NCI-H2171 (cell line): ENCODE measurements at regions not wholly inside any gene's neighbourhood (a gene's known extent, or its start where the extent isn't known, plus 50 kb on each side); places are given as distances from the start of the nearest gene placed in this dataset.

Experiments used
- DNase-seq: peaks from one replicate; lab custom pipeline; 2025; lab: John Stamatoyannopoulos, UW

- DNase-seq, result no peak
These were observed 337.3 kb upstream of the HS3ST1 start for GRCh38 chr4:11765849-11766453.

DNA sequence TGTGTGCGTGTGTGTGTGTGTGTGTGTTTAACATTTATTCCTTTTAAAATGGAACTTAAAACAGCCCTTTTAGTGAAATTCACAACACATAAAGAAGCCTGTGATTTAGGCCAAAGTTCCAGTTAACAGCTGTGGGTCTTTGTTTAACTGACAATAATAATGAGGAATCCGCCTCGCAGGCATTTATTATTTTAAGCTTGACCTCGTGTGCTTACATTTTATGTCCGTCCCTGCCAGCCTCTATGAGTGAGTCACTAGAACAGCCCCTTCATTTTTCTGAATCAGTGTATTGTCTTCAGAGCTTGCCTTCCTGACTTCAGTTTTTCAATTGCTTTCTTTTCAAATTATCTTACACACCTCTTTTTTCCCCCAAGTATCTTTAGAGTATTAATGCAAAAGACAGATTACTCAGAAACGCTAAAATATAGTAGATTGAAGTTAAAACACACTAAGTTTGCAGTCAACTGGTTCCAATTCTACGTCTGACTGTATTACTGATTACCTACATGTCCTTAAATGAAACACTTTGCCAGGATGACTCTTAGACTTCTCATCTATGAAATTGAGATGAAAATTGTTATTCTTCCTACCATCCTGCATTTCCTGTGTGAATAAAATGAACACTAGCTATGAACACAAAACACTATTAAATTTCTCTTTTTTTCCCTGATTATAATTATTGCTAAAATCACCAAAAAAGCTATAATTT is 319.6 kb upstream of the HS3ST1 start:
- DNase-seq, result no peak

DNA sequence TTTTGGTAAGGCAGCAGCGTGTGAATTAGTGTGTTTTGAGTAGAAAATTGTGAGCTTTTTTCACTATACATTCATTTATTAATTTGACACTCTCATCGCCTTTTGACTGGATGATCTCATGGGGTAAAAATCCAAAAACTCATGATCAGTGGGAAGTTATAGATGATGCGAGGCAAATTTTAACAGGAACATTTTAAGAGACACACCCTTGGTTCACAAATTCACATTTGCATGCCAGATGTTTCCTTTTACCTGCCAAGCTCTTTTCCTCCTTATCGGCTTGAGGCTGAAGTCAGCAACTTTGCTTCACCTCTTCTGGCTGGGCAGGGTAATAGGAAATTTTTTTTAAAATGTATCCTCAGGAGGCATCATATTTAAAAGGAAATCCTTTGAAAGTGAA is 318.0 kb upstream of the HS3ST1 start:
- DNase-seq, result no peak

DNA sequence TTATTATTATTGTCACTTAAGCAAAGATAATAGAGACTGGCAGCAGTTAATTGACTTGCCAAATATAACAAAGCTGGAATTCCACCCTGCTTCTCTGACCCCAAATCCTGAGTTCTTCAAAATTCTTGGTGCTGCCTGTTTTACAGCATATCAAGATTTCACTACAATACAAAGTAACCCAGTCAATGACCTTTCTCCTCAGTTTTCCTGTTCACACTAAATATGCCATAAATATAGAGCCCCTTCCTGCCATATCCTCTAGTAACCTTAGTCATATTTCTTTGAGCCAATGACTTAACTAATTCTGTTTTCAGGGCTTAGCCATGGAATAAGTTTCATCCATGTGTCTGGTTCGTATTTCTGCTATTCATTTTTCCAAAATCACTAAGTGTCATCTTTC is 315.3 kb upstream of the HS3ST1 start:
- DNase-seq, result no peak

DNA sequence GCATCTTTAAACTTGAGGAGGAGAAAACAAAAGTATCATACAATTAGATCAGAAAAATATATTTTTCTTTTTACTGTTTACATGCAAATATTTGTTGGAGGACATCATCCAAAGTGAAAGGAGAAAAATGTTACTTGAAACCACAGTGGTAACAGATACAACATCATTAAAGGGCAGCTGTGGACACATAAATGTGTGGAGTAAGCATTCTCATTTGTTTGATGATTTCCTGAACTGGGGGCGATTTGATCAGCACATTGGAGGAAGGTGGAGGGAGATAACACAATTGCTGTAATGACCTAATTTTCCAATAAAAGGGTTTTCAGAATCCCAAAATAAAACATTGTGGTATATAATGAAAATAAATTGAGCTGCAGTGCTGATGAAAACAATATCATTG is 314.5 kb upstream of the HS3ST1 start:
- no peak for DNase-seq

GRCh38 chr4:11741190-11741652 is 312.5 kb upstream of the HS3ST1 start:
- no peak for DNase-seq

DNA sequence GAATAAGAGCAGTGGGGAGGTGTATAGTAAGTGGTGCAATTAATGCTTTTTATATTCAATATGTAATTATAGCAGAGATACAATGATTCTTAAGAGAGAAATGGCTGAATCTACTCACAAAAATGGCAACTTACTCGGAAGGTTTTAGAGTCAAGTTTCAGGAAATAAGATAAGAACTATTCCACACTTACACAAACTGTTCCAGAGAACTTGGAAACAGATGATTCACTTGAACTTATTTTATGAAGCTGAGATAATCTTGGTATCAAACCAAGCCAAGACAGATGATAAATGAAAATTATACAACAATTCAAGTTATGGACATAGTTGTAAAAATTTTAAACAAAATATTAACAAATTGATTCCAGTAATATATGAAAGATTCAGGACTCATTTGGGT is 311.3 kb upstream of the HS3ST1 start:
- no peak for DNase-seq

DNA sequence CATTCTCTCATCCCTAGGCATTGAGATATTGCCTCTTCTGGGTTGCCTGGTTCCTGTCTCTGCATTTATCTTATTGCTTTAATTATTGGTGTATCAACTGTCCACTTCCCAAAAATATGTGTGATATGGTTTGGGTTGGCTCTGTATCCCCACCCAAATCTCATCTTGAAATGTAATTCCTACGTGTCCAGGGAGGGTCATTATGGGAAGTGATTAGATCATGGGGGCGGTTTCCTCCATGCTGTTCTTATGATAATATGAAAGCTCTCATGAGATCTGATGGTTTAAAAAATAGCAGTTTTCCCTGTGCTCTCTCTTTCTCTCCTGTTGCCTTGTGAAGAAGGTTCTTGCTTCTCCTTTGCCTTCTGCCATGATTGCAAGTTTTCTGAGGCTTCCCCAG is 308.3 kb upstream of the HS3ST1 start:
- no peak for DNase-seq

GRCh38 chr4:11735651-11736050 is 307.0 kb upstream of the HS3ST1 start:
- DNase-seq, result no peak

GRCh38 chr4:11732155-11732554 is 303.5 kb upstream of the HS3ST1 start:
- DNase-seq, result no peak

DNA sequence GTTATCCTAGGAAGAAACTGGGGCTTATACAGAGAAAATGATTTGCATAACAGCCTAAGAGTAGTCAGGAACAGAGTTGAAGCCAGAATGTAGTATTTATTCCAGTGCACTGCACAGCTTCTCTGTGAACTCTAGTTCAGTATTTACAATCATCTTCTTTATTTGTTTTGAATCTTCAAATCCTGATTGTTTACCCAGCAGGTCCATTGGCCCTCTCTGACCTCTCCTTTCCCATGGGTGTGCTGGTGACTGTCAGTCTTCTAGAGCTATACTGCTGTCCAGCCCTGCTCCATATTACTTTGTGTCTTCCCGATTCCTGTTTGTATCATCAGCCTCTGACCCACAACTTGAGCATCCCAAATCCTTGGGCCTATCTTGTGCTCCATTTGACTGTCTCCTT is 301.9 kb upstream of the HS3ST1 start:
- DNase-seq, result no peak

- no peak for DNase-seq
These were observed 300.9 kb upstream of the HS3ST1 start for GRCh38 chr4:11729548-11729947.

- no peak for DNase-seq
These were observed 299.3 kb upstream of the HS3ST1 start for GRCh38 chr4:11727903-11728564.

DNA sequence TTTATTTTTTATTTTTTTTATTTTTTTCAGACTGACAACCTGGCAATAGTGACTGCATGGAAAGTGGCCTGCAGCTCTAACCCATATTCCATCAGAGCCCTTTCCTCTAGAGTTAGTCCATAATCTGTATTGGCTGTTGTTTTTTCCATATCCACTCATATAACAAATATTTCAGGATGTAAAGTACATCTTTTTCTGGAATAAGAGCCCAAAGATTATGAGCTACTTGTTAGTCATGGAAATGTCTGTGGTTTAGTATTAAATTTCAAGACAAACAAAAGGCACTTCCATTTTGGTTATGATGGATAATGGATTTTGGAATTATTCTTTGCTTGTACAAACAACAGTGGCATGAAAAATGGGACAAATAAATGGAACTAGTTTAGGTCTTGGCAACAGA is 296.0 kb upstream of the HS3ST1 start:
- DNase-seq, result no peak

GRCh38 chr4:11722223-11722622 is 293.5 kb upstream of the HS3ST1 start:
- DNase-seq, result no peak

- no peak for DNase-seq
These were observed 291.6 kb upstream of the HS3ST1 start for GRCh38 chr4:11720292-11720691.

GRCh38 chr4:11719879-11720278 is 291.2 kb upstream of the HS3ST1 start:
- DNase-seq, result no peak

DNA sequence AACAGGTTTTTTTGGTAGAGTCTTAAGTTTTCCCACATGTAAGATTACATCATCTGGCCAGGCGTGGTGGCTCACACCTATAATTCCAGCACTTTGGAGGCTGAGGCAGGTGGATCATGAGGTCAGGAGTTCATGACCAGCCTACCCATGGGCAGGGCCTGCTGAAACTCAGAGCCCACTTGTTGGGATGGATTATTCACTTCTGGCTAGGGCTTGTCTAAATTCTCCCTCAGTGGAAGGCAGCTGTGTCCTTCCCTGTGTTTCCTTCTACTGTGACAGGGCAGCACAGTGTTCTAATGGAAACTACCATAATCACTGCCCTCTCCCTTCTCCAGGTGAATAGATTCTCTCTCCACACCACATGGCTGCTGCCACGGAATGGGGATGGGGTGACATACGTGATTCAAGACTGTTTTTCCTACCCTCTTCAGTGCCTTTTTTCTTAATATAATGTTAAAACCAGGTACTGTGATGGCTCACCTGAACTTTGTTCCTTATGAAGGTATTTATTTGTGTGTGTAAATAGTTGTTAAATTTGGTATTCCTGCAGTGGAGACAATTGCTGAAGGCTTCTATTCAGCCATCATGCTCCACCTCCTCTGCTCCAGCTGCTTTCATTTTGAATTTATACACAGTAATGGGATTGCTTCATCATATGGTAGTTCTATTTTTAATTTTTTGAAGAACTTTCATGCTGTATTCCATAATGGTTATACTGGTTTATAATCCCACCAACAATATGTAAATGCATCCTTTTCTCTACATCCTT is 287.2 kb upstream of the HS3ST1 start:
- no peak for DNase-seq

DNA sequence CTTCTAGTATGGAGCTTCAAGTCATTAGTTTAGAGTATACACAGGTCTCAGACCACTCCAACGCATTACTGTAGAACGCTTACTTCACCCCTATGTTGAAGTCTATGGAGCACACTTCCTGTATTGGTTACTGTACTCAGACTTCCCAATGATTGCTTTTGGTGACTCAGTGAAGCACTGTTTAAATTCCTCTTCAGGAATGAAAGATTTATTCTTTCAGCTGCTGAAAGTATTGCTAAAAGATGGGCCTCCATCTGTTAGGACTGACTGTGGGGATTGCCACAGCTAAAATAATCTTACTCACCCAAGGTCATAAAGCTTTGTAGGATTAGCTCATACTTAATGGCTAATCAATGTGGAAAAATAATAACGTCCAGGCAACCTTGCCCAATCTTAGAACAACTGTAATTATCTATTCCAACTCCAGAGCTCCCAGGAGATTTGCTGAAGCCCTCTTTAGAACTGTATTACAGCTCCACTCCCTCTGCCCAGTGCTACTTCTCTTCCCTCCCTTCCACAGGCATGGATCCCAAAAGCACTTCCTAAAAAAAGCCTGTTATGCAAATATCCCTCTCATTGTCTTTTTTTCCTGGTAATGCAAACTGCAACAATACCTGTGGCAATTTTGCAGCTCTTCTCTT is 281.9 kb upstream of the HS3ST1 start:
- DNase-seq, result no peak

- no peak for DNase-seq
These were observed 275.6 kb upstream of the HS3ST1 start for GRCh38 chr4:11704186-11704830.

GRCh38 chr4:11702886-11703557 is 274.3 kb upstream of the HS3ST1 start:
- no peak for DNase-seq
